Daoy (cell line): ENCODE measurements at regions not wholly inside any gene's neighbourhood (a gene's known extent, or its start where the extent isn't known, plus 50 kb on each side); places are given as distances from the start of the nearest gene placed in this dataset.

Experiments
- DNase-seq: peaks from one replicate; pipeline ENCODE4 v3.0.0-alpha.2; 2015; ENCODE audit warnings: low read depth

- peak; percentile 59 for DNase-seq
Observed at GRCh38 chrX:10900585-10901289, 210.4 kb upstream of the HCCS start.

- DNase-seq, result no peak
Observed at GRCh38 chrX:10901290-10901633, 209.9 kb upstream of the HCCS start.

GRCh38 chrX:10902001-10902400, 209.1 kb upstream of the HCCS start:
- DNase-seq, result peak; percentile 35

DNA sequence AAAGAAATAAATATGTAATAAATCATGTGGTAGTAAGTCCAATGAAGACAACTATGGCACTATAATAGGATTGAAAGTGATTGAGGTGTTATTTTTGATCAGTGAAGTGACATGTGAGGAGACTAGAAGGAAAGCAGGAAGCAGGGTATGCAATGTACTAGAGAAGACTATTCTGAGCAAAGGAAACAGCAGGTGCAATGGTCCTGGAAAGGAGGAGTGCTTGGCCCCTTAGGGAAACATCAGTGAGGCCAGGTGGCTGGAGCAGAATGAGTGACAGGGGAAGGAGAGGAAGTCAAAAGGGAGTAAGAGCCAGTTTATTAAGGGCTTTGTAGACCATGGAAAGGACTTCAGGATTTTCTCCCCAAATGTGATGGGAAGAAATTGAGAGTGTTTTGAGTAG, 207.6 kb upstream of the HCCS start:
- no peak for DNase-seq

- DNase-seq, result no peak
Observed at GRCh38 chrX:10904220-10904619, 206.9 kb upstream of the HCCS start.

DNA sequence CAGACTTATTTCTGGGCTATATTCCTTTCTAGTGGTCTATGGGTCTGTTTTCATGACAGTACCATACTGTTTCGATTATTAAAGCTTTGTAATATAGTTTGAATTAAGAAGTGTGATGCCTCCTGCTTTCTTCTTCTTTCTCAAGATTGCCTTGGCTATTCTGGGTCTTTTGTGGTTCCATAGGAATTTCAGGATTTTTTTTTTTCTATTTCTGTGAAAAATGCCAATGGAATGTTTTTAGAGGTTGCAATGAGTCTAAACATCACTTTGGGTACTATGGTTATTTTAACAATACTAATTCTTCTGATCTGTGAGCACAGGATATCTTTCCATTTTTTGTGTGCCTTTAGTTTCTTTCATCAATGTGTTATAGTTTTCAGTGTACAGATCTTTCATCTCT, 204.3 kb upstream of the HCCS start:
- DNase-seq, result no peak

GRCh38 chrX:10922159-10922558, 189.0 kb upstream of the HCCS start:
- peak; percentile 63 for DNase-seq

DNA sequence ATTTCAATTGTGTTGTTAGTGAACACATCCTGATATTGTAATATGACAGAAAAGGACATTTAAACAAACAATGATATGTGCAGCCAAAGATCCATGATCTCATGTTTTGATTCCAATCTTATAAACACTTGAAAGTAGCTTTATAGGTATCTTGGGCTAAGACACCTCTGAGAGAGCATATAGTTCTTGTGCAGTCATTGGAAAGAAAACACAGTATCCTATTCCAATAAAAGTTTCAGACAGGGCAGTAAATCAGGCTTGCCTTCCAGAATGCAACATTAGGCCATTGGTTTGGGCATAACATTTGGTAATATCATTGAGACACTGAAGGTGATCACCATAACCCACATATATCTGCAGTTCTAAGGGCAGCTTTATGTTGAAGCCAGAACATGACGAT, 188.3 kb upstream of the HCCS start:
- DNase-seq, result no peak

GRCh38 chrX:10923466-10923865, 187.7 kb upstream of the HCCS start:
- no peak for DNase-seq

GRCh38 chrX:10926404-10926803, 184.7 kb upstream of the HCCS start:
- no peak for DNase-seq

- DNase-seq, result no peak
Observed at GRCh38 chrX:10926891-10927290, 184.2 kb upstream of the HCCS start.

- no peak for DNase-seq
Observed at GRCh38 chrX:10929747-10930146, 181.4 kb upstream of the HCCS start.

GRCh38 chrX:10930151-10930550, 181.0 kb upstream of the HCCS start:
- no peak for DNase-seq

- DNase-seq, result no peak
Observed at GRCh38 chrX:10931976-10932375, 179.2 kb upstream of the HCCS start.

- DNase-seq, result no peak
Observed at GRCh38 chrX:10932842-10933440, 178.2 kb upstream of the HCCS start.

- no peak for DNase-seq
Observed at GRCh38 chrX:10935501-10935900, 175.6 kb upstream of the HCCS start.

DNA sequence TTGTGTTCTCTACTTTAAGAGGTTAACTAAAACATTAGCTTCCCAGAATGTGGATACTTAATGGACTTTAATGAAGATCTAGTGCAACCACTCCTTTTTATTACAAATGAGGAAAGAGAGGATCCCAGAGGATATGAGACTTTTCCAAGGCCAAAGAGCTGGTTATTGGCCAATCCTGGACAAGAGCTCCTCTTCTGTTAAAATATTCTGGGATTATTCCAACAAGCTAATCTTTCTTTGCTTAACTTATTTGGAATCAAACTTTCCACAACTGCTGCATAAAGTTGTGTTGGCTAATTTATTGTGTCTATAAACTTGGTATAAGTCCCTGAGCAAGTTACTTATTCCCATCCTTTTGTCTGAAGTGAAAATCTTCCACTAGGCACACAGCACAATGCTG, 174.2 kb upstream of the HCCS start:
- no peak for DNase-seq

DNA sequence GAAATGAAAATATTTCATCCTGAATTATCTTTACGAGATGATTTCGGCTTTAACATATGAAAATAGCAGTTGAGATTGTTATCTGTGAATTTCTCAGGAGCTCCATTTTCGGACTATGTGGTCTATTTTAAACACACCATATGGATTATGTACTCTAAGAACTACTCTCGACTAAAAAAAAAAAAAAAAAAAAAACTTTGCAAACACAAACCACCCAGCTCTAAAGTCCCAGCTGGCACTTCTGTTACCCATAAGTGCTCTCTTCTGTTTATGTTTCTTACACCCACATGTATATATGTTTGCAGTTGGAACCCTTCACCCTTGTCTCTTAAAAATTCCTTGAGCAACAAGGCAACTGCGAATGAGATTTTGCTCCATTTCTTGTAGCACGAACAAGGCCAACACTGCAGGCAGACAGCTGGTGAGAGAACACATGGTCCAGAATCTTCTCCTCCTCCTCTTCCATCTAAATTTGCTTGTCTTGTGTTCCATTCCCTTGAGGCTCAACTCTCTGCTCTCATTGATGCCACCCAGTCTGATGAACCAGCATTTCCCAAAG, 172.7 kb upstream of the HCCS start:
- DNase-seq, result no peak

DNA sequence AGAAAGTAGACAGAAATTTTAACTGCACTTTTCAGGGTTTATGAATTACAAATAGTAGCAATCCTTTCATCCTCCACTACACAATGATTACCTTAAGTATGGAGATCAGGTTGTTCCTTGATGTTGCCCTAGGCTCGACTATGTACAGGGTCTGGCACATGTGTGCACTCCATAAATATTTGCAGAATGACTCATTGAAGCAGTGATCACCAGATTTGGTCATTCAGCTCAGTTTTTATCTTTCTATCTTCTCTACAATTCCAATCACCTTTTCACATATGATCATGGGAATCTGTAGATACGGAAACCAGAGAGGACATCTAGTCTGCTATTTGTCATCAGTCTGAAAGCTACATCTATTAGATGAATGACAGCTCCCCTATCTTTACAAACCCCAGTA, 171.7 kb upstream of the HCCS start:
- DNase-seq, result peak; percentile 5

DNA sequence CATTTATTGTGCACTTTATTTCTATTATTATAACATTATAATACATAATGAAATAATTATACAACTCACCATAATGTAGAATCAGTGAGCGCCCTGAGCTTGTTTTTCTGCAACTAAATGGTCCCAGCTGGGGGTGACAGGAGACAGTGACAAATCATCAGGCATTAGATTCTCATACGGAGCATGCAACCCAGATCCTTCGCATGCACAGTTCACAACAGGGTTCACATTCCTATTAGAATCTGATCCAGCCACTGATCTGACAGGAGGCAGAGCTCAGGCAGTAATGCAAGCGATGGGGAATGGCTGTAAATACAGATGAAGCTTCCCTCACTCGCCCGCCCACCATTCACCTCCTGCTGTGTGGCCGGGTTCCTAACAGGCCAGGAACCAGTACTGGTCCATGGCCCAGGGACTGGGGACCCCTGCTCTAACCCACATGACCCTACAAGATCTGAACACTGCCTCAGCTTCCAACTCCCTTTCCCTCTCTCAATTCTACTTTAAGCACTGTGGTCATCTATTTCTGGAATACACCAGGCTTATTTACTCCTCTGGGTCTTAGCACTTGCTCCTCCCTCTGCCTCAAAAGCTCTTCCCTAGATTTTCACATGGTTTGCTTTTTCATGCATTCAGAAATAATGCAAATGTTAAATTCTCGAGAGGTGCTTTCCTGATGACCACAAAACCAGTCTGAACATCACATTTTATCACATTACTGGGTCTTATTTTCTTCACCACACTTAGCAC, 166.8 kb upstream of the HCCS start:
- no peak for DNase-seq

GRCh38 chrX:10945498-10945897, 165.6 kb upstream of the HCCS start:
- DNase-seq, result no peak

DNA sequence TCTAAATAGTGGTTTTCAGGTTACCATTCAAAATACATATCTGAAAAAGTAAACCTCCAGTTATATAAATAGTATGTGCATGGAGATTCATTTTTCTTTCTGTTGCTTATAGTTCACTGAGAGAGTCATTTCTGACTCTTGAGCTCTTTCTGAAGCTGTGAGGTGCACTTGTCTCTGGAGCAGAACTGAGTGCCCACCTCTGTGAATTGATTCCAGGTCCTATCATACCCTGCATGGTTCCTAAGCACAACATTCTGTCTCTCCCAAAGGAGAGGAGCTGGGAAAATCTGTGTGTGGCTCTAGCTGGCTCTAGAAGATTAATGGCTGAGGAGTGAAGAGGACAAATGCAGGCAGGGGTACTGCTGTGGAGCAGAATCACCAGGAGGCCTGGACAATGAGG, 161.6 kb upstream of the HCCS start:
- no peak for DNase-seq

GRCh38 chrX:10952619-10953018, 158.5 kb upstream of the HCCS start:
- DNase-seq, result no peak
